ENCODE measurements at regions not wholly inside any gene's neighbourhood (a gene's known extent, or its start where the extent isn't known, plus 50 kb on each side); places are given as distances from the start of the nearest gene placed in this dataset.

- no peak for DNase-seq (ENCODE audit: low spot score)
Observed at GRCh38 chr19:5216141-5216847, 124.3 kb downstream of the PTPRS start.

- DNase-seq (ENCODE audit: low spot score), result no peak
Observed at GRCh38 chr19:5215431-5215830, 125.2 kb downstream of the PTPRS start.

GRCh38 chr19:5214902-5215301 lies 125.7 kb downstream of the PTPRS start:
- no peak for DNase-seq (ENCODE audit: low spot score)

- DNase-seq (ENCODE audit: low spot score), result no peak
Observed at GRCh38 chr19:5214371-5214770, 126.2 kb downstream of the PTPRS start.

GRCh38 chr19:5213667-5214066 lies 126.9 kb downstream of the PTPRS start:
- DNase-seq (ENCODE audit: low spot score), result no peak

- DNase-seq (ENCODE audit: low spot score), result no peak
Observed at GRCh38 chr19:5212101-5212500, 128.5 kb downstream of the PTPRS start.

GRCh38 chr19:5211217-5211822 lies 129.3 kb downstream of the PTPRS start:
- DNase-seq (ENCODE audit: low spot score), result no peak

- no peak for DNase-seq (ENCODE audit: low spot score)
Observed at GRCh38 chr19:5210556-5210955, 130.1 kb downstream of the PTPRS start.

GRCh38 chr19:5207806-5208205 lies 132.8 kb downstream of the PTPRS start:
- DNase-seq (ENCODE audit: low spot score), result no peak

GRCh38 chr19:5206751-5207075 lies 133.9 kb downstream of the PTPRS start:
- no peak for DNase-seq (ENCODE audit: low spot score)

GRCh38 chr19:5205937-5206750 lies 134.5 kb downstream of the PTPRS start:
- DNase-seq (ENCODE audit: low spot score), result no peak

GRCh38 chr19:5205381-5205780 lies 135.2 kb downstream of the PTPRS start:
- no peak for DNase-seq (ENCODE audit: low spot score)

GRCh38 chr19:5204212-5204611 lies 136.4 kb downstream of the PTPRS start:
- no peak for DNase-seq (ENCODE audit: low spot score)

All from SW480 (cell line).